H9 (cell line): ENCODE measurements at regions not wholly inside any gene's neighbourhood (a gene's known extent, or its start where the extent isn't known, plus 50 kb on each side); places are given as distances from the start of the nearest gene placed in this dataset.

Experiments
- DNase-seq: peaks from one replicate; pipeline ENCODE4 v3.0.0-alpha.2; 2017
- H2AFZ ChIP-seq: one replicate; pipeline ENCODE4 v1.6.1; 2013; ENCODE audit warnings: mild to moderate bottlenecking, low read length, control low read depth, moderate library complexity
- H2AK5ac ChIP-seq: 2 replicates; pipeline ENCODE4 v1.6.1; 2013; ENCODE audit warnings: low read length, control low read depth, mixed read lengths; ENCODE audit not compliant: insufficient read length
- H2BK120ac ChIP-seq: one replicate; pipeline ENCODE4 v1.6.1; 2013; ENCODE audit warnings: low read depth, mild to moderate bottlenecking, low read length, control low read depth, inconsistent platforms; ENCODE audit not compliant: poor library complexity, severe bottlenecking
- H2BK12ac ChIP-seq: 2 replicates; pipeline ENCODE4 v1.6.1; 2013; ENCODE audit warnings: low read length, control low read depth, mixed read lengths, low read depth; ENCODE audit not compliant: insufficient read length
- H2BK15ac ChIP-seq: 2 replicates; pipeline ENCODE4 v1.6.1; 2013; ENCODE audit warnings: low read depth, low read length, control low read depth
- H2BK20ac ChIP-seq: one replicate; pipeline ENCODE4 v1.6.1; 2013; ENCODE audit warnings: low read depth, mild to moderate bottlenecking, low read length, control low read depth, inconsistent platforms; ENCODE audit not compliant: poor library complexity, severe bottlenecking
- H2BK5ac ChIP-seq: 2 replicates; pipeline ENCODE4 v1.6.1; 2013; ENCODE audit warnings: low read length, control low read depth, mixed read lengths; ENCODE audit not compliant: insufficient read length
- H3K14ac ChIP-seq: 2 replicates; pipeline ENCODE4 v1.6.1; 2013; ENCODE audit warnings: low read length, control low read depth; ENCODE audit not compliant: insufficient read depth
- H3K18ac ChIP-seq: 2 replicates; pipeline ENCODE4 v1.6.1; 2013; ENCODE audit warnings: low read depth, mild to moderate bottlenecking, mixed read lengths, low read length, control low read depth; ENCODE audit not compliant: insufficient read length
- H3K23ac ChIP-seq: 2 replicates; pipeline ENCODE4 v1.6.1; 2013; ENCODE audit warnings: low read length, control low read depth, mixed read lengths, low read depth; ENCODE audit not compliant: insufficient read length
- H3K23me2 ChIP-seq: 2 replicates; pipeline ENCODE4 v1.6.1; 2013; ENCODE audit warnings: low read depth, mild to moderate bottlenecking, mixed read lengths, low read length, control low read depth; ENCODE audit not compliant: insufficient read length, poor library complexity, severe bottlenecking
- H3K27ac ChIP-seq: 2 replicates; pipeline ENCODE4 v1.5.1; 2013; ENCODE audit warnings: low read length, control low read depth, mixed read lengths, low read depth; ENCODE audit not compliant: insufficient read length
- H3K27me3 ChIP-seq: 2 replicates; pipeline ENCODE4 v1.6.1; 2013; ENCODE audit warnings: low read length, control low read depth, inconsistent platforms; ENCODE audit not compliant: insufficient read depth
- H3K4ac ChIP-seq: 2 replicates; pipeline ENCODE4 v1.6.1; 2013; ENCODE audit warnings: low read depth, mild to moderate bottlenecking, control low read depth, inconsistent platforms, low read length, moderate library complexity
- H3K4me1 ChIP-seq: 2 replicates; pipeline ENCODE4 v1.6.1; 2013; ENCODE audit warnings: low read length, control low read depth, inconsistent platforms; ENCODE audit not compliant: insufficient read depth
- H3K4me2 ChIP-seq: 2 replicates; pipeline ENCODE4 v1.6.1; 2013; ENCODE audit warnings: low read length, control low read depth, mixed read lengths; ENCODE audit not compliant: insufficient read length, insufficient read depth
- H3K56ac ChIP-seq: 2 replicates; pipeline ENCODE4 v1.6.1; 2013; ENCODE audit warnings: low read depth, mild to moderate bottlenecking, mixed read lengths, low read length, control low read depth; ENCODE audit not compliant: insufficient read length
- H3K79me1 ChIP-seq: 2 replicates; pipeline ENCODE4 v1.6.1; 2013; ENCODE audit warnings: low read depth, mild to moderate bottlenecking, moderate library complexity, low read length, control low read depth, inconsistent platforms; ENCODE audit not compliant: insufficient read depth, poor library complexity, severe bottlenecking
- H3K79me2 ChIP-seq: 2 replicates; pipeline ENCODE4 v1.6.1; 2013; ENCODE audit warnings: low read length, control low read depth, inconsistent platforms; ENCODE audit not compliant: insufficient read depth
- H3K9ac ChIP-seq: 2 replicates; pipeline ENCODE4 v1.6.1; 2013; ENCODE audit warnings: low read length, control low read depth, mixed read lengths; ENCODE audit not compliant: insufficient read length; ENCODE audit errors: extremely low read depth
- H3K9me3 ChIP-seq: one replicate; pipeline ENCODE4 v1.6.1; 2013; ENCODE audit warnings: low read depth, low read length, inconsistent platforms; ENCODE audit not compliant: control insufficient read depth
- H3T11ph ChIP-seq: one replicate; pipeline ENCODE4 v1.6.1; 2013; ENCODE audit warnings: mild to moderate bottlenecking, low read length, control low read depth, inconsistent platforms
- H4K20me1 ChIP-seq: one replicate; pipeline ENCODE4 v1.6.1; 2013; ENCODE audit not compliant: control insufficient read depth, insufficient read length, insufficient read depth
- H4K5ac ChIP-seq: 2 replicates; pipeline ENCODE4 v1.6.1; 2013; ENCODE audit warnings: low read depth, mild to moderate bottlenecking, mixed read lengths, low read length, control low read depth; ENCODE audit not compliant: insufficient read length
- H4K8ac ChIP-seq: replicated peaks from 2 replicates; pipeline ENCODE4 v1.6.1; 2013; ENCODE audit warnings: low read length, control low read depth, mixed read lengths, low read depth; ENCODE audit not compliant: insufficient read length
- H4K91ac ChIP-seq: 2 replicates; pipeline ENCODE4 v1.6.1; 2013; ENCODE audit warnings: low read depth, mild to moderate bottlenecking, moderate library complexity, mixed read lengths, low read length, control low read depth; ENCODE audit not compliant: insufficient read length
- H3K27ac Mint-ChIP-seq, 3 experiments: 2 replicates in 2 of 3; 3 replicates in 1 of 3; pipeline ENCODE4 v1.8.0; 2020 to 2021; ENCODE audit warnings: mixed read lengths in 3 of 3, mild to moderate bottlenecking in 1 of 3, moderate library complexity in 1 of 3
- H3K27me3 Mint-ChIP-seq: 2 replicates; pipeline ENCODE4 v1.8.0; 2021; ENCODE audit warnings: low read depth, mild to moderate bottlenecking, moderate library complexity, mixed read lengths
- H3K36me3 Mint-ChIP-seq, 3 experiments: 2 replicates in 2 of 3; 3 replicates in 1 of 3; pipeline ENCODE4 v1.8.0; 2020 to 2021; ENCODE audit warnings: low read depth in 3 of 3, mixed read lengths in 3 of 3; ENCODE audit not compliant: insufficient read depth in 1 of 3
- H3K4me1 Mint-ChIP-seq, 2 experiments: 2 replicates each; pipeline ENCODE4 v1.8.0; 2020; ENCODE audit warnings: mixed read lengths in 2 of 2
- H3K4me3 Mint-ChIP-seq, 2 experiments: 2 replicates in 1 of 2; 3 replicates in 1 of 2; pipeline ENCODE4 v1.8.0; 2020 to 2021; ENCODE audit warnings: mild to moderate bottlenecking in 2 of 2, mixed read lengths in 2 of 2, moderate library complexity in 1 of 2
- H3K9me3 Mint-ChIP-seq, 2 experiments: 2 replicates in 1 of 2; 3 replicates in 1 of 2; pipeline ENCODE4 v1.8.0; 2020; ENCODE audit warnings: mild to moderate bottlenecking in 2 of 2, mixed read lengths in 2 of 2, moderate library complexity in 1 of 2
- whole genome bisulfite sequencing: extraction: QIAGEN DNeasy Blood & Tissue Kit; methylation state at CpG from one replicate; pipeline ENCODE4 v1.1.7; 2013; ENCODE audit warnings: missing lambda C conversion rate, low lambda C conversion rate, mixed read lengths; ENCODE audit not compliant: insufficient read length; ENCODE audit errors: extremely low coverage; 5-methylcytosine and 5-hydroxymethylcytosine counted together
- TF ChIP-seq, protein P1 (sequence below): fragments of 200-600 bp; sonication (generic); conservative IDR thresholded peaks from 3 replicates; pipeline ENCODE4 v1.8.0; 2021; ENCODE audit warnings: antibody characterized with exemption, mild to moderate bottlenecking

DNA sequence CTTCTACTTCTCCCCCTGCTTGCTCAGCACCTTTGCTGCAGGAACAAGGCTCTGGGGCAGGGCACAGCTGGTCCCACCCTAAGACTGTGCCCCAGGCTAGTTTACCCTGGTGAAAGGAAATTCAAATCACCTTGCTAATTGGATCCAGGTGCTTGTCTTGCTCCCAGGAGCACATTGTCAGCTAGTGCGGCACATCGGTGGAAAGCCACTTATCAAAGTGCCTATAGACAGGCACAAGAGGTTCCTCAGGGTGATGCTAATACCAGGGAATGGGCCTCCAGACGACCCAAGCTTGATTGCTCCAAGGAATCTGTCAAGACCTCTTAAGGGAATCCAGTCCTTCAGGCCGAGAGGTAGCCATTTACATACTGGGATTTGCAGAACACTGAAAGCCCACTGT, 64.5 kb upstream of the PRPS1 start:
- Histone ChIP-seq H3K4ac (no peak overlapping the region), H3K14ac (no peak overlapping the region), H4K91ac (no peak overlapping the region), H3K56ac (no peak overlapping the region), H2BK5ac (no peak overlapping the region), H3K79me1 (no peaks in the 10 kb centered on the region), H3K9me3 (no peaks in the 10 kb centered on the region), H4K20me1 (no peaks in the 10 kb centered on the region), H2BK20ac (no peak overlapping the region), H3K27ac (peak overlapping the region; percentile 6), H3K23ac (no peak overlapping the region), H2AFZ (no peak overlapping the region), H3K18ac (no peak overlapping the region), H3K9ac (no peak overlapping the region), H2BK15ac (no peak overlapping the region), H2AK5ac (no peak overlapping the region), H2BK12ac (no peak overlapping the region), H3K79me2 (no peaks in the 10 kb centered on the region), H4K8ac (no peak overlapping the region), H3K23me2 (no peaks in the 10 kb centered on the region), H4K5ac (no peak overlapping the region), H3K4me2 (peak overlapping the region; percentile 13), H3K27me3 (no peaks in the 10 kb centered on the region), H3T11ph (no peak overlapping the region), H2BK120ac (no peak overlapping the region), H3K4me1 (peaks cover 39% of the 10 kb centered on the region)
- TF ChIP-seq, protein P1, sequence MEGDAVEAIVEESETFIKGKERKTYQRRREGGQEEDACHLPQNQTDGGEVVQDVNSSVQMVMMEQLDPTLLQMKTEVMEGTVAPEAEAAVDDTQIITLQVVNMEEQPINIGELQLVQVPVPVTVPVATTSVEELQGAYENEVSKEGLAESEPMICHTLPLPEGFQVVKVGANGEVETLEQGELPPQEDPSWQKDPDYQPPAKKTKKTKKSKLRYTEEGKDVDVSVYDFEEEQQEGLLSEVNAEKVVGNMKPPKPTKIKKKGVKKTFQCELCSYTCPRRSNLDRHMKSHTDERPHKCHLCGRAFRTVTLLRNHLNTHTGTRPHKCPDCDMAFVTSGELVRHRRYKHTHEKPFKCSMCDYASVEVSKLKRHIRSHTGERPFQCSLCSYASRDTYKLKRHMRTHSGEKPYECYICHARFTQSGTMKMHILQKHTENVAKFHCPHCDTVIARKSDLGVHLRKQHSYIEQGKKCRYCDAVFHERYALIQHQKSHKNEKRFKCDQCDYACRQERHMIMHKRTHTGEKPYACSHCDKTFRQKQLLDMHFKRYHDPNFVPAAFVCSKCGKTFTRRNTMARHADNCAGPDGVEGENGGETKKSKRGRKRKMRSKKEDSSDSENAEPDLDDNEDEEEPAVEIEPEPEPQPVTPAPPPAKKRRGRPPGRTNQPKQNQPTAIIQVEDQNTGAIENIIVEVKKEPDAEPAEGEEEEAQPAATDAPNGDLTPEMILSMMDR = no peak
- Mint-ChIP-seq H3K27me3 (no peaks in the 10 kb centered on the region), H3K4me3 (peak overlapping the region in 1 of 2 experiments; percentile 48; a peak in 3 of 5 replicates), H3K27ac (peak overlapping the region; percentile 20 to 99 (median 77); a peak in 5 of 7 replicates), H3K9me3 (peaks cover 0 to 45% of the 10 kb centered on the region in 2 experiments; a peak in 2 of 5 replicates), H3K4me1 (peaks cover 54 to 71% of the 10 kb centered on the region in 2 experiments), H3K36me3 (peaks cover 0 to 4% (median 0%) of the 10 kb centered on the region in 3 experiments; a peak in 2 of 7 replicates)
- WGBS = no CpG with 5 or more reads among the region's 4 CpGs
- peak; percentile 90 for DNase-seq
